ENCODE measurements at regions not wholly inside any gene's neighbourhood (a gene's known extent, or its start where the extent isn't known, plus 50 kb on each side); places are given as distances from the start of the nearest gene placed in this dataset.

- intact Hi-C loops (cut with DNase I), result loop anchor here (5.0 to 10.0 kb wide), 8 partner anchors 87 to 645 kb away; no protein-coding TSS in a partner anchor
- no peak for DNase-seq (ENCODE audit: low spot score)
Measured at GRCh38 chrX:39819921-39820849, 277.6 kb downstream of the BCOR start.

GRCh38 chrX:39820938-39821708, 276.6 kb downstream of the BCOR start:
- intact Hi-C loops (cut with DNase I), result no loop called here
- no peak for DNase-seq (ENCODE audit: low spot score)

GRCh38 chrX:39821709-39822095, 276.1 kb downstream of the BCOR start:
- intact Hi-C loops (cut with DNase I), result no loop called here
- no peak for DNase-seq (ENCODE audit: low spot score)

GRCh38 chrX:39822133-39822748, 275.5 kb downstream of the BCOR start:
- intact Hi-C loops (cut with DNase I), result no loop called here
- DNase-seq (ENCODE audit: low spot score), result no peak

GRCh38 chrX:39823424-39823823, 274.3 kb downstream of the BCOR start:
- intact Hi-C loops (cut with DNase I), result no loop called here
- no peak for DNase-seq (ENCODE audit: low spot score)

- intact Hi-C loops (cut with DNase I), result no loop called here
- no peak for DNase-seq (ENCODE audit: low spot score)
Measured at GRCh38 chrX:39823854-39824253, 273.9 kb downstream of the BCOR start.

GRCh38 chrX:39826813-39827543, 270.8 kb downstream of the BCOR start:
- intact Hi-C loops (cut with DNase I), result no loop called here
- no peak for DNase-seq (ENCODE audit: low spot score)

GRCh38 chrX:39827951-39828350, 269.8 kb downstream of the BCOR start:
- DNase-seq (ENCODE audit: low spot score), result no peak
- intact Hi-C loops (cut with DNase I), result no loop called here

- intact Hi-C loops (cut with DNase I), result no loop called here
- no peak for DNase-seq (ENCODE audit: low spot score)
Measured at GRCh38 chrX:39828971-39829370, 268.8 kb downstream of the BCOR start.

GRCh38 chrX:39829965-39830364, 267.8 kb downstream of the BCOR start:
- no peak for DNase-seq (ENCODE audit: low spot score)
- intact Hi-C loops (cut with DNase I), result no loop called here

- DNase-seq (ENCODE audit: low spot score), result no peak
- intact Hi-C loops (cut with DNase I), result no loop called here
Measured at GRCh38 chrX:39830414-39830813, 267.3 kb downstream of the BCOR start.

GRCh38 chrX:39832211-39832610, 265.5 kb downstream of the BCOR start:
- DNase-seq (ENCODE audit: low spot score), result no peak
- intact Hi-C loops (cut with DNase I), result no loop called here

- intact Hi-C loops (cut with DNase I), result no loop called here
- no peak for DNase-seq (ENCODE audit: low spot score)
Measured at GRCh38 chrX:39834600-39834999, 263.2 kb downstream of the BCOR start.

- intact Hi-C loops (cut with DNase I), result no loop called here
- no peak for DNase-seq (ENCODE audit: low spot score)
Measured at GRCh38 chrX:39835241-39835640, 262.5 kb downstream of the BCOR start.

- DNase-seq (ENCODE audit: low spot score), result no peak
- intact Hi-C loops (cut with DNase I), result no loop called here
Measured at GRCh38 chrX:39835776-39836175, 262.0 kb downstream of the BCOR start.

- intact Hi-C loops (cut with DNase I), result no loop called here
- no peak for DNase-seq (ENCODE audit: low spot score)
Measured at GRCh38 chrX:39836802-39837420, 260.8 kb downstream of the BCOR start.

- DNase-seq (ENCODE audit: low spot score), result no peak
- intact Hi-C loops (cut with DNase I), result no loop called here
Measured at GRCh38 chrX:39837688-39838087, 260.1 kb downstream of the BCOR start.

GRCh38 chrX:39839371-39839770, 258.4 kb downstream of the BCOR start:
- no peak for DNase-seq (ENCODE audit: low spot score)
- intact Hi-C loops (cut with DNase I), result no loop called here

GRCh38 chrX:39840133-39840532, 257.6 kb downstream of the BCOR start:
- intact Hi-C loops (cut with DNase I), result no loop called here

More at GRCh38 chrX:39840133-39840532, 257.6 kb downstream of the BCOR start:
- DNase-seq (ENCODE audit: low spot score), result no peak

Data from cardiac septum (tissue), 1 donor.